ENCODE measurements at regions not wholly inside any gene's neighbourhood (a gene's known extent, or its start where the extent isn't known, plus 50 kb on each side); places are given as distances from the start of the nearest gene placed in this dataset.

DNA sequence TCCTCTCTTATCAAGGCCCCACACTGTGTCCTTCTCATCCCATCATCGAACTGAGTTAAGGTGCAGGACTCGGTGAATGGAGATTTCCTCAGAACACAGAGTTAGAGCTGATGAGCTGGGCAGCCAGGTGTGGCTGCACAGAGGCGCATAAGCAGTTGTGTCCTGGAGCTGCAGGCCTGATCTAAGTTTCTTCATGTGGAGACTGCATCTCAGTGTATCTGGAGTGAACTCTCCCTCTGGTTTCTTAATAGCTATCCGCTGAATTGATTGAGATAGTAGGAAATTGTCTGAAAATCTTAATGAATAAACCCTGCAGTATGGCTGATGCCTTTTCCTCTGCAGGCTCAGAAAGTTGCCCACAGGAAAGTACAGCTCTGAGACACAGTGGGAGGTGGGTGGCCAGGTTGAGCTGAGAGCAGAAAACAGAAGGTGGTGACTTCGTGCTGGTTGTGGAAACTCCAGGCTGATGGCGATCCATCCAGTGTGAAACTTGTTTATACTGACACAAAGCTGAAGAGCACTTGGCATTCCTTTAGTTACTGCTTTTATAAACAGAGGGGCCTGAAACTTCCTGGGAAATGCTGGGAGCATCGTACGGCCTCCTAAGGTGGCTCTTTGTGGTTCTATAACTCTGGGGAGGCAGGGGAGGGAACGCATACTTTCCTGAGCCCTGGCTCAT, 67.4 kb upstream of the F3 start:
- no peak overlapping the region for H3K4me3 ChIP-seq (ENCODE audit: low read depth, low read length)
- ChIA-PET CTCF (interaction anchor here (1.3 kb wide), 1 partner anchor 10 kb away, joined by 3 read pairs; no protein-coding TSS in a partner anchor), POLR2A (no interaction called here)
- no peak for DNase-seq (ENCODE audit: low read depth)
- H3K36me3 ChIP-seq (ENCODE audit: control insufficient read depth, insufficient read depth, low read length) = no peaks in the 10 kb centered on the region
- no peaks in the 10 kb centered on the region for H3K27me3 ChIP-seq (ENCODE audit: control insufficient read depth, insufficient read depth, low read length)
- TF ChIP-seq, protein P1, sequence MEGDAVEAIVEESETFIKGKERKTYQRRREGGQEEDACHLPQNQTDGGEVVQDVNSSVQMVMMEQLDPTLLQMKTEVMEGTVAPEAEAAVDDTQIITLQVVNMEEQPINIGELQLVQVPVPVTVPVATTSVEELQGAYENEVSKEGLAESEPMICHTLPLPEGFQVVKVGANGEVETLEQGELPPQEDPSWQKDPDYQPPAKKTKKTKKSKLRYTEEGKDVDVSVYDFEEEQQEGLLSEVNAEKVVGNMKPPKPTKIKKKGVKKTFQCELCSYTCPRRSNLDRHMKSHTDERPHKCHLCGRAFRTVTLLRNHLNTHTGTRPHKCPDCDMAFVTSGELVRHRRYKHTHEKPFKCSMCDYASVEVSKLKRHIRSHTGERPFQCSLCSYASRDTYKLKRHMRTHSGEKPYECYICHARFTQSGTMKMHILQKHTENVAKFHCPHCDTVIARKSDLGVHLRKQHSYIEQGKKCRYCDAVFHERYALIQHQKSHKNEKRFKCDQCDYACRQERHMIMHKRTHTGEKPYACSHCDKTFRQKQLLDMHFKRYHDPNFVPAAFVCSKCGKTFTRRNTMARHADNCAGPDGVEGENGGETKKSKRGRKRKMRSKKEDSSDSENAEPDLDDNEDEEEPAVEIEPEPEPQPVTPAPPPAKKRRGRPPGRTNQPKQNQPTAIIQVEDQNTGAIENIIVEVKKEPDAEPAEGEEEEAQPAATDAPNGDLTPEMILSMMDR (IDR thresholded peaks at IDR 0.05; ENCODE audit: insufficient read depth, low read depth, low read length) = no peak

GRCh38 chr1:94608142-94608851, 66.7 kb upstream of the F3 start:
- POLR2A ChIA-PET = no interaction called here
- CTCF ChIA-PET = interaction anchor here (1.3 kb wide), 1 partner anchor 11 kb away, joined by 3 read pairs; no protein-coding TSS in a partner anchor
- Histone ChIP-seq H3K27me3 (ENCODE audit: control insufficient read depth, insufficient read depth, low read length) (no peaks in the 10 kb centered on the region), H3K4me3 (ENCODE audit: low read depth, low read length) (no peak overlapping the region), H3K36me3 (ENCODE audit: control insufficient read depth, insufficient read depth, low read length) (no peaks in the 10 kb centered on the region)
- no peak for DNase-seq (ENCODE audit: low read depth)
- TF ChIP-seq, protein P1 (IDR thresholded peaks at IDR 0.05; ENCODE audit: insufficient read depth, low read depth, low read length) = no peak

GRCh38 chr1:94607398-94607797, 65.8 kb upstream of the F3 start:
- TF ChIP-seq, protein P1 (IDR thresholded peaks at IDR 0.05; ENCODE audit: insufficient read depth, low read depth, low read length) = no peak
- CTCF ChIA-PET = no interaction called here
- no peaks in the 10 kb centered on the region for H3K36me3 ChIP-seq (ENCODE audit: control insufficient read depth, insufficient read depth, low read length)
- no peaks in the 10 kb centered on the region for H3K27me3 ChIP-seq (ENCODE audit: control insufficient read depth, insufficient read depth, low read length)
- H3K4me3 ChIP-seq (ENCODE audit: low read depth, low read length) = no peak overlapping the region
- POLR2A ChIA-PET = no interaction called here
- DNase-seq (ENCODE audit: low read depth) = no peak

GRCh38 chr1:94606471-94606870, 64.9 kb upstream of the F3 start:
- ChIA-PET CTCF (interaction anchor here (0.7 to 1.0 kb wide), 2 partner anchors 10 to 78 kb away, joined by 3 to 5 read pairs; no protein-coding TSS in a partner anchor), POLR2A (no interaction called here)
- no peaks in the 10 kb centered on the region for H3K36me3 ChIP-seq (ENCODE audit: control insufficient read depth, insufficient read depth, low read length)
- no peak for DNase-seq (ENCODE audit: low read depth)
- TF ChIP-seq, protein P1 (IDR thresholded peaks at IDR 0.05; ENCODE audit: insufficient read depth, low read depth, low read length) = no peak
- no peaks in the 10 kb centered on the region for H3K27me3 ChIP-seq (ENCODE audit: control insufficient read depth, insufficient read depth, low read length)
- H3K4me3 ChIP-seq (ENCODE audit: low read depth, low read length) = no peak overlapping the region

GRCh38 chr1:94603663-94604062, 62.1 kb upstream of the F3 start:
- ChIA-PET POLR2A (interaction anchor here (0.6 kb wide), 1 partner anchor 61 kb away, joined by 3 read pairs; no protein-coding TSS in a partner anchor), CTCF (no interaction called here)
- no peaks in the 10 kb centered on the region; the same call in 1 of the 2 replicates for H3K27me3 ChIP-seq (ENCODE audit: control insufficient read depth, insufficient read depth, low read length)
- no peak overlapping the region for H3K4me3 ChIP-seq (ENCODE audit: low read depth, low read length)
- no peak for DNase-seq (ENCODE audit: low read depth)
- TF ChIP-seq, protein P1 (IDR thresholded peaks at IDR 0.05; ENCODE audit: insufficient read depth, low read depth, low read length) = no peak
- H3K36me3 ChIP-seq (ENCODE audit: control insufficient read depth, insufficient read depth, low read length) = no peaks in the 10 kb centered on the region

All from BJ (cell line).